NCI-H128 (cell line): ENCODE measurements at regions not wholly inside any gene's neighbourhood (a gene's known extent, or its start where the extent isn't known, plus 50 kb on each side); places are given as distances from the start of the nearest gene placed in this dataset.
"Not testable (repeated sequence)": the region's sequence is repeated elsewhere in the genome, so short reads cannot be mapped to it uniquely, and the experiment has no call there.

ENCODE experiments used
- DNase-seq: peaks from one replicate; lab custom pipeline; 2025; ENCODE audit not compliant: unreplicated experiment; lab: John Stamatoyannopoulos, UW

DNA sequence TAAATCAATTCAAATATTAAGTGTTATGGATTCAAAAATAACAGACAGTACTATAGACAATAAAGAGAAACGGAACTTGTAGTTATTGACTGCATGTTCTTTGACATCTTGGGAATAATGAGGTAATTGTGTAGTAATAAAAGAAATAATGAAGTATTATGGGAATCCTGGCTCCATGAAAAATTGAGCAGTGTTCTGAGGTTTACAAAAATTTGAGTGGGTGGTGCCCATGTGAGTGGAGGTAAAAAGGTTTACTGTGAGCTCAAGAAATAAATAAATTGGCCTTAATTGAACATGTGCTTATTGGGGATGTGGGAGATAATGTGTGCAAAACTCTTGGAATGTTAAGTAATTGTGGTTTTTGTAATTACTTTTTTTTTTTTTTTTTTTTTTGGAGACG is 1013.7 kb upstream of the GJE1 start:
- DNase-seq: no peak

DNA sequence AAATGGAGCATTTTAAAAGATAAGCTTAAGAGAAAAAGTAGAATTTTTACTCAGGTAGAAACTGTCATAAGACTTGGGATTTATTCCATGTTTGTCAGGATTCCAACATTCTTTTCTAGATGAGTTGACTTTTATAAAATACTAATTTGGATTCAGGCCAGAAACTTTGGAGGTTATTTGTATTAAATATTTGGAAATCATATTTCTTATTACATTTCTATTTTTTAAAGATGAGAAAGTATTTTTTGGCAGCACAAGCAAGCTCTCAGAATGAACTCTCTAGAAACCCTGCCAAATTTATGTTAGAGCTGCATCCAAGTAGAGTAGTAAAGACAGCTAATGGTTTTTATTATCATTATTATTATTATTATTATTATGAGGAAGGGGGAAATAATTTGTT is 1014.9 kb upstream of the GJE1 start:
- DNase-seq: no peak

DNA sequence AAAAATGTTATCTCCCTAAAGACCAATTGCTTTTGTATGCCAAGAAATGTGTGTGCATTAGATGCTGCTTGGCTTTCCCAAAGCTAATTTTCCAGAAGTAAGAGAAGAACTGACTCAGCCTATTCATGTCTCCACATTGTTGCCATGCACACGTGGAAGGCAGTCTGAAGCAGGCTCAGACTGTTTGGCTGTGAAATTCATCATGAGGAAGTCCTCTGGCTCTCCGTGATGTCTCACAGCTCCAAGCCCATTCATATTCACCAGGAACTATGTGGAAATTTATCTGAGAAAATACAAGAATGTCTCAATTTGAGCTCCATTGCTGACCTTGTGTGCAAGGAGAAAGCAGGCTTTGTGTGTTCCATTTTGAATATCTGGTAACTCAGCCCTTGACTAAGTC is 1022.2 kb upstream of the GJE1 start:
- DNase-seq: no peak

DNA sequence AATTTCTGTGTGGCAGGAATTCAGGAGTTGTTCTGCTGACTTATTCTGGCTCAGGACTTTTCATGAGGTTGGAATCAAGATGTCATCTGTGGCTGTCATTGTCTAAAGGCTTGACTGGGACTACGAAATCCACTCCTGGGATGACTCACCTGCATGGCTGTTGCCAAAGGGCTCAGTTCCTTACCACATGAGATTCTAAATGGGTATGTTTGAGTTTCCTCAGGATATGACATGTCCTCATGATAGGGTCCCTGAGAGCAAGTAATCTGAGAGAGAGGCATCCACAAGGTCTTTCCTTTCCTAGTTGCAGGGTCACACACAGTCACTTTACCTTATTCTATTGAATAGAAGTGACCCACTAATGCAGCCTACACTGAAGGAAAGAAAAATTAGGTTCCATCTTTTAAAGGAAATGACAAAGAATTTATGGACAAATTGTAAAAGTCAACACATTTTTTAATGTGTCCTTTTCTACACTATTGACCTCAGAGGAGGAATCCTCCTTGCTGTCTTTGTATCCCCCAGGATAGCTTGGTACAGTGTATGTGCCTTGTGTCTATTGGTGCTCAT is 1025.0 kb upstream of the GJE1 start:
- no peak for DNase-seq

DNA sequence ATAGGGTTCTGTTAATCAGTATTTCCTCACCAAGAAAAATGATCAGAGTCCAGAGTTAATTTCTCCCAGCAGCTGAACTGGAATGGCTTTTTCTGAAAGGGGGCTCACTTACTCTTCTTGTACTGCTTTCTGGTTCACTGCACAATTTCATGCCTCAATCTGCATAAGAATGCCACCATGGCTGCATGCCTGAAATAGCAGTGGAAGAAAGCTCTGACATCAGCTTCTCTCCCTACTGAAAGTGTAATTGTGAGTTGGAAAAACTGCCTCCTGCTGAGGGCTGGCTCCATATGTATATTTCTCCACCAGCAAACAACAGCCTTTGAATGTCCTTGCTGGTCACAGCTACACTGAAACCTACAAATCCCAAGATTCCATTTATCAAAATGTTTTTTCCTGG is 1027.2 kb upstream of the GJE1 start:
- DNase-seq: no peak

DNA sequence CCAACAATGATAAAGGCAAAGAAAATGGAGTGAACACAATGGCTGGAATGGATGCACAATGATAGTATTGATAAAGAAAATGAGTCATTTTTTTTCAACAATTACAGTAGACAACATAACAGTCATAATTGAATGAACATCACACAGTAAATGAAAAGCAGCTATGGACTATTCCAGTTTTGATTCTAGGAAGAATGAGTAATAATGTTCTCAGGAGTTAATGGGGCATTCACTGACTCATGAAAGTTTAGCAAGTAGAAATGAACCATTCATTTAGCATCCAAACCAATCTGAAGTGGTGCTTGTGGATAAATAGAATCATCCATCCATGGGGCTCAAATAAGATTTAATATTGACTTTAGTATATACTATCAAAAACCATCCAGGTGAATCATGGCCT is 1029.5 kb upstream of the GJE1 start:
- peak; percentile 20 for DNase-seq

DNA sequence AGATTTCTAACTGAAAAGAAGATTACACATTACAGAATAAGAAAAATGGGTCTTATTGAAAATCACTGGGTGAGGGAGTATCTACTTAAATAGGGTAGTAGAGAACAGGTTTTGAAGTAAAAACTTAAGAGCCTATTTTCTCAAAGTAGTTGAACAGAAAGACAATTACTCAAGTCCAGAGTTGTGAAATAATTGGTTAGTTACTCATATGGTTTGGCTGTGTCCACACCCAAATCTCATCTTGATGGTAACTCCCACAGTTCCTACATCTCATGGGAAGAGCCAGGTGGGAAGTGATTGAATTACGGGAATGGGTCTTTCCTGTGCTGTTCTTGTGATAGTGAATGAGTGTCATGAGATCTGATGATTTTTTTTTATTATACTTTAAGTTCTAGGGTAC is 1035.3 kb upstream of the GJE1 start:
- no peak for DNase-seq

DNA sequence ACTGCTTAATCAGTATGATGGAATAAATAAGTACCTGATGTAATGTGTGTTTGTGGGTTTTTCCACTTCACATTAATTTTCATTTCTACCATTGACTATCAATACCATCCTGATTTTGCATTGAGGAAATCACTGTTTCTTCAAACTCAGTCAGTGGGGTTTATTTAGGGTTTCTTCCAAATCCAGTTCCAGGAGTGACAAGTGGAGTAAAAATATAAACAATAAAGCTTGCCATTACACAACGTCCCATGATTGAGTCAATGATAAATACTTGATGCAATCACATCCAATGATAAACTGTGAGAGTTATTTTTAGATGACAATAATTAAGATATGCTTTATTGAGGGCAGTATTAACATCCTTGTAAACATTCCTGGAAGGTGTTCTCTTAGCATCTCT is 1037.4 kb upstream of the GJE1 start:
- no peak for DNase-seq

DNA sequence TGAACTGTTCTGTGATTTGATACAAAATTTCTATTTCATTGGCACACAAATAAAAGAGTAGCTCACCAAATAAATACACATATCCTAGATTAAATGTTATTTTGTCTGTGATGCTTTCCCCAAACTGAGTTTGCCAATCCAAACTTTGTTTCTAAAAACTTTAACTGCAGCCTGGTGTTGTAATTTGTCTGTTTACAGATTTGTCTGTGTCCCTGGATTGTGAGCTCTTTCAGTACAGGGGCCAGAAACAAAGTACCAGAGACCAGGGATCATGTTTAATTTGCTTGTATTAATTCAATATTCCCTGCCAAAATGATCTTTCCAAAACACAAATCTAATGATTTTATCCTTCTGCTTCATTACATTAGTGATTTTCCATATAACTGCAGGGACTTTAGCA is 1044.6 kb upstream of the GJE1 start:
- DNase-seq: no peak

DNA sequence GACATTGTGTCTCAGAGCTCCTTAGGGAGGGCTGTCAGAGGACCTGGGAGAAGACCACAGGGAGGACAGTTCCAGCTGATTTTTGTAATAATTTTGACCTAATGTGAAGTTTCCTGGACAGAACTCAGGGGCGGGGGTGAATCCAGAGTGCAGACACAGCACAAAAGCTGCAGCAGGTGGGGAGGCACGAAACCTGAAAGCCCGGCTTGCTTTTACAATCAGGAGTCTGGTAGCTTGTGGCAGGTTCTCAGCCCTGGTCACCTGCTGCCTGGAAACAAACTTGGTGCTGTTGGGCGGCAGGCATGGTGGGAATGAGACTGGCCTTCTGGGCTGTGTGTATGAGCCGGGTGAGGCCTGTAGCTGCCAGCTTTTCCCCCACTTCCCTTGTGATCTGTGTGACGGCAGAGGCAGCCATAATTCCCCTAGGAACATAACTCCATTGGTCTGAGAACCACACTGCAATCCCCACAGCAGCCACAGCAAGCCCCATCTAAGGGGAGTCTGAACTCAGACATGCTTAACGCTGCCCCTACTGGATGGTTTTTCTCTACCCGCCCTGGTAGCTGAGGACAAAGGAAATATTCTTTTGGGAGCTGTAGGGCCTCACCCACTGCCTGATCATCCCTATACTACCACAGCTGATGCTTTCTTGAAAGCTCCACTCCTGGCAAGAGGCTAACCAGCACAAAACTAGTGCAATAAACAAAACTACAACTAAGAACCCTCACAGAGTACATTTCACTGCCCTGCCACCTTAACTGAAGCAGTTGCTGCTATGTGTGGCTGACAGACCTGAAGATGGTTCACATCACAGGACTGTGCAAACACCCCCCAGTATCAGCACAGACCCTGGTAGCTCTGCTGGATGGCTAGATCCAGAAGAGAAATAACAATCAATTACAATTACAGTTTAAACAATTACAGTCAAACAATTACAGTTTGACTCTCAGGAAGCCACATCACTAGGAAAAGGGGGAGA is 1055.1 kb upstream of the GJE1 start:
- DNase-seq: no peak

DNA sequence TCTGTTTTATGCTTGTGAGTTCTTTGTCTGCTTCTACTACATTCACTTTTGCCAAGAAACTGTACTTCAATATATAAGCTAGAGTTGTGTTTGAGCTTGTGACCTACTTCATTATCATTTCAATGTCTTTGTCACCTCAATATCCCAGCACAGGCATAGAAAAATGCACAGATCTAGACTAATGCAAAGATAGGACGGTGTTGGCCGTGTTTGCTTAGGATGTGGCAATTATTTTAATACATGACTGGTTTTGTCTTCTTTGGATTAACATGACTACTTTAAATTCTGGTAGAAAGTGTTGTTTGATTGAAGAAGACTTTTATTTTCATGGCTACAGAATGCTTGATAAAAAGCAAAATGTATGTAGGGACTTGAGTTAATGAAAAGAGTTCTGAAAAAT is 1075.0 kb upstream of the GJE1 start:
- no peak for DNase-seq

DNA sequence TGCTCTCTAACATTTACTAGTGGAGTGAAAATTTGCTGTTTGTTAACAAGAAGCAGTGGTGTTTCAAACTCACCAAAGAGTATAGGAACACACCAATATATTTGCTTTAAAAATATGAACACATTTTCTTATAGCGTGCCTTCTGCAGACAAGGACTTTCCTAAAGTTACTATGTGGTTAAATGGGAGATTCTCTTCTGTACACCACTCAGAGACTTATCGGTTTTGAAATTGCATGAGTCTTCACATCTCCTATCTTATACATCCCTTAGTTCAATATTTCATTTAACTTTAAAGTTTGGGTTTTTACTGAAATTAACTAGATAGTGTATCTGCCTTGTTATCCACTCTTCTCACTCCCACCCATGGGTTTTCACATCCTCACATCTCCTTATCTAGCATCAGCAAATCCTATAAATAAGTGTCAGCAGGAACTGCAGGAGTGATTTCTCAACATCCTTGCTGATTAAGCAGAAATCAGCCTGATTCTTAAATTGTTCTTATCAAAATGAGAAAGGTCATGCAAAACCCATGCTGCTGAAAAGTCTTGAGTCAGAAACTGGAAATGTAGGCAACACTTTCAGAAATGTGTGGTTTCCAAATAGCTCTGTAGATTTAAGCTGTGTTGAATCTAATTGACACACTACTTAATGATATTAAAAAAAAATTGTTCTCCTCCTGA is 1075.6 kb upstream of the GJE1 start:
- no peak for DNase-seq

DNA sequence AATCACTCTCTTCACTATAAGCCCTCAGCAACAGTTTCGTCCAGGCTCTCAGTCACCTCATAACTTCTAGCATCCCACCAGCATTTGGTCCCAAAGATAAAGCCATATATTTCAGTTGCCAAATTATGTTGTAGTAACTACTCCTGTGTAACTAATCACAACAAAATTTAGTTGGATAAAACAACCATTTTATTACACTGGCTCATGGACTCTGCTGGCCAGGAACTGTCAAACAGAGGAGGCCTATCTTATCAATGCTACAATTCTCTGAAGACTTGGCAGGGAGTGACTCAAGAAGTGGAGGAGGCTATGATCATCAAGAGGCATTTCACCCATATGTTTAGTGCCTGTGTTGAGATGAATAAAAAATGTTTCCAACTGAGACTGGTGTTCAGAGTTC is 1082.3 kb upstream of the GJE1 start:
- no peak for DNase-seq

DNA sequence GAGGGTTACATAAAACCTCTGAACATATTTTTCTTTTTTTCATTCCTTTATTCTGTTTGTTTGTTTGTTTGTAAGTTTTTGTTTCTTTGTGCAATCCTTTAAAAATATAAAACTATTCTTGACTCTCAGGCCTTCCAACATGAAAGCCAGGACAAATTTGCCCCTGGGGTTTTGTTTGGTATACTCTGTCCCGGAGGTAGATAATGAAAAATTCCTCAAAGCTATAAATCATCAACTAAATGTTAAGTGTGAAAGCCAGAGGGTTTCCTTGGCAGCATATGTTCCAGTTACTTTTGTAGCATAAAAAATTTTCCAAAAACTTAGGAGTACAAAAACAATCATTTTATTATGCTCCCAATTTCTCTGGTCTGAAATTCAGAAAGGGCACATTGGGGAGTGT is 1084.3 kb upstream of the GJE1 start:
- no peak for DNase-seq

DNA sequence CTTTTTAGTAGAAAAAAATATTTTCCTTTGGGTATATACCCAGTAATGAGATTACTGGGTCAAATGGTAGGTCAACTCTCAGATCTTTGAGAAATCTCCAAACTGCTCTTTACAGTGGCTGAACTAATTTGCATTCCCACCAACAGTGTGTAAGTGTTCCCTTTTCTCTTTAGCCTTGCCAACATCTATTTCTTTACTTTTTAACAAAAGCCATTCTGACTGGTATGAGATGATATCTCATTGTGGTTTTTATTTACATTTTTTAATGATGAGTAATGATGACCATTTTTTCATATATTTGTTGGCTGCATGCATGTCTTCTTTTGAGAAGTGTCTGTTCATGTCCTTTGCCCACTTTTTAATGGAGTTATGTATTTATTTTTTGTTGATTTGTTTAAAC is 1086.2 kb upstream of the GJE1 start:
- DNase-seq: not testable (repeated sequence)

DNA sequence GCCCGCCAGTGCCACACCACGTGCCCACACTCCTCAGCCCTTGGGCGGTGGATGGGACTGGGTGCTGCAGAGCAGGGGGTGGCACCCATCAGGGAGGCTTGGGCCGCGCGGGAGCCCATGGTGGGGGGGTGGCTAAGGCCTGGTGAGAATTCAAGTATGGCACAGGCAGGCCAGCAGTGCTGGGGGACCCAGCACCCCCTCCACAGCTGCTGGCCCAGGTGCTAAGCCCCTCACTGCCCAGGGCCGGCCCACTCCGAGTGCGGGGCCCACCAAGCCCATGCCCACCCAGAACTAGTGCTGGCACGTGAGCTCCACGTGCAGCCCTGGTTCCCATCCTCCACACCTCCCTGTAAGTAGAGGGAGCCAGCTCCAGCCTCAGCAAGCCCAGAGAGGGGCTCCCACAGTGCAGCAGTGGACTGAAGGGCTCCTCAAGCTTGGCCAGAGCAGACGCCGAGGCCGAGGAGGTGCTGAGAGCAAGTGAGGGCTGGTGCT is 1091.1 kb upstream of the GJE1 start:
- DNase-seq: no peak

DNA sequence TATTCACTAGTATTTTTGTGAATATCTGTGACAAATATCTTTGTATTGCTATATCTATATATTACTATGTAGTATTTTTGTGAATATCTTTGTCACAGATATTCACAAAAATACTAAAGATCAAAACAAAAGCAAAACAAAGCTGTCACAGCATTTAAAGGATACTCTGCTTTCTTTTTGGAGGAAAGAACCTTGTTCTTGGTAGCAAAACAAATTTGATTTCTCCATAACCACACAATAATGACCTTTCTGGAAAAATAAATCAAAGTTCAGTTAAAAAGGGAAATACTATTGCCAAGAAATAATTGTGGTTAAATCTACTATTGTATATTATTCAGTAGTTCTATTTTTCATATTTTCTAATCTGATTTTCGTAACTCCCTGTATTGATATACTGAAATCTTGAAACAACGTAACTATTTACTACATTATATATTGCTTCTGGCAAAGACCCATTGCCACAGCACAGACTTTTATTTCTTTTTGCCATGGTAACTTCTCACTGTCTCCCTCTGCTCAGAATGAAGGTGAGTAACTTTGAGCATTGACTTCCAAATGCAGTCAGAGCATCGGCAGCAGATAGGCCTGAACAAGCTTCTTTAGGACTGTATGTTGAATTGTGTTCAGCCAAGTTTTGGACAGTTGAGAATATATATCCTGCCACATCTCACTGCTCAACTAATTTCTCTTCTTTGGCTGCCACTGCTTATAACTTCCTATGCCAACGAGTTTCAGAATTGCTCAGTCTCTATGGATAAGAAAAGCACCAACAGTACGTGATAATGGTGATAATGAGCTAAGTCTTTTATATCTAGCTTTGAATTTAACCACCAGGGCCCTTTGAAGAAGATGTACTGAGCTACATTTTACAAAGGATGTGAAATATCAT is 1097.2 kb upstream of the GJE1 start:
- no peak for DNase-seq

DNA sequence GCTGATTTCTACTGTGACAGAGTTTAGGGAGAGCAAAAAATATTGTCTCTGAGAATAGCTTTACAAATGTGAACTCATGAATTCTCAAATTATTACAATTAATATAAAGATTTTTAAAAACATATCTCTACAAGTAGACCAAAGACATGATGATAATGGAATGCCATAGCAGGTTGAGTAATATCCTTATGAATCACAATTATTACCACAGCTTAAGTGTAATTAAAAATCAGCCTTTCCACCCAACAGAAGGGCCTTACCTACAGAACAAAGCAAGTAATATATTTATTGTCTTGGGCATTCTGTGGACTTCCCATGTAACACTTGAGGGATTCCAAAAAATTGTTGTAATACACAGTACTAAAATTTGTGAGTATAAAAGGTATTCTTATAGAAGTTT is 1099.6 kb upstream of the GJE1 start:
- no peak for DNase-seq

DNA sequence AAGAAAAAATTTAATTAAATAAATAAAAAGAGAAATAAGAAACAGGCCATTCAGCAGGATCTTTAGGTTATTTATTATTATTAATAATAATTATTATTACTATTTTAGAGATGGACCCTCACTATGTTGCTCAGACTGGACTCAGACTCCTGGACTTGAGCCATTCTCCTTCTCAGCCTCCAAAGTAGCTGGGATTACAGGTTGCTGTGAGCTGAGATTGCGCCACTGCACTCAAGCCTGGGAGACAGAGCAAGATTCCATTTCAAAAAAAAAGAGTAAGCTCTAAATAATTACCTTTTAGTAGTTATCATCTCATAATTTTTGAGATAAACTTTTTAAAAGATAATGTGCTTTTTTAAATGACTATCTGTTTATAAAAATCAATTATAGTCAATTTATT is 1102.8 kb upstream of the GJE1 start:
- DNase-seq: no peak

DNA sequence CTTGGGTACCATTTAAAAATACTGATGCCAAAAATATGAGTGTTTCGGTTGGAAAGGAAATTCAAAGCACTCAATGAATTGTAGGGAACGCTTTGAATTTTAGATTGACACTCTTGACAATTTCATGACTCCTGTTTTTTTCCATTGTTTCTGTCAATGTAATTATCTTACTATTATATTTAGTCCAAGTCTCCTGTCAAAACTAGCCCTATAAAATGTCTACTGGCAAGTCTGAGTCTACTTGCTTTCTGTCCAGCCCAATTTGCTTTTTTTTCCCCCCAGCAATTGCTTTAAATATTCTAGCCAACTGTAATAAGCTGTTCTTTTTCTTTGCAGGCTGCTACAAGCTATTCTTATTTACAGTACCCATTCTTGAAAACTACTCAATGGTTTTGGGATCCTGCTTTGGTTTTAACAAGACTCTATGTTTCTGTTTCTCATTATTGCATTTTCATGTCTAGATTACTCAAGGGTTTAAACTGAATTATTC is 1103.9 kb upstream of the GJE1 start:
- DNase-seq: no peak

DNA sequence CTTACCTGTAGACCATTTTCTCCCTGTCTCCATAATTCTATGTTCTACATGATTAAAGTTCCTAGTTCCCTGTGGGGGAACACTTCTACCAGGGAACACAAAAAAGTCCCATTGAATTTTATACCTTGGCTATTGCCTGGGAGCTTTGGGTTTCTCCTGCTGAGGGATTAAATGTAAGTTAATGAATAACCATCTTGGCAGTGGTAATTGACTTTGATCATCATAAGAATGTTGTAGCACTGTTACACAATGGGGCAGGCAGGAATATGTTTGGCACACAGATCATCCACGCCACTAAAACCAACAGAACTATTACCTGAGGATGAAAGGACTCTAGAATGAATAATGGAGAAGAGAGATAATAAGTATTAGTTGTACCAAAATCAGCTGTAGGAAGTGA is 1106.2 kb upstream of the GJE1 start:
- DNase-seq: no peak
